KMS-11 (cell line): ENCODE measurements at regions not wholly inside any gene's neighbourhood (a gene's known extent, or its start where the extent isn't known, plus 50 kb on each side); places are given as distances from the start of the nearest gene placed in this dataset.

ENCODE experiments used
- H2AFZ ChIP-seq: fragments of 200-600 bp; sonication (generic); 2 replicates; pipeline ENCODE4 v1.6.1; 2016; ENCODE audit warnings: antibody characterized with exemption, mixed run types, low read depth
- H3K27ac ChIP-seq: fragments of 200-600 bp; sonication (generic); 2 replicates; pipeline ENCODE4 v1.6.1; 2016; ENCODE audit warnings: mild to moderate bottlenecking, mixed run types
- H3K27me3 ChIP-seq: fragments of 200-600 bp; sonication (generic); 2 replicates; pipeline ENCODE4 v1.6.1; 2017; ENCODE audit warnings: mild to moderate bottlenecking, low read depth, mixed run types, moderate library complexity; ENCODE audit not compliant: insufficient read depth
- H3K36me3 ChIP-seq: fragments of 200-600 bp; sonication (generic); 2 replicates; pipeline ENCODE4 v1.6.1; 2017; ENCODE audit warnings: mild to moderate bottlenecking, mixed run types; ENCODE audit not compliant: insufficient read depth
- H3K4me1 ChIP-seq: fragments of 200-600 bp; sonication (generic); 2 replicates; pipeline ENCODE4 v1.6.1; 2016; ENCODE audit warnings: mild to moderate bottlenecking, low read depth, mixed run types; ENCODE audit not compliant: poor library complexity, severe bottlenecking
- H3K4me2 ChIP-seq: fragments of 200-600 bp; sonication (generic); 2 replicates; pipeline ENCODE4 v1.7.0; 2016; ENCODE audit warnings: mild to moderate bottlenecking, mixed run types
- H3K4me3 ChIP-seq: fragments of 200-600 bp; sonication (generic); IDR thresholded peaks from 2 replicates; pipeline ENCODE4 v1.6.1; 2017; ENCODE audit warnings: low read depth, low read length, mixed read lengths; ENCODE audit not compliant: insufficient read depth
- H3K79me2 ChIP-seq: fragments of 200-600 bp; sonication (generic); 2 replicates; pipeline ENCODE4 v1.6.1; 2016; ENCODE audit warnings: low read depth, mixed run types; ENCODE audit not compliant: insufficient read depth
- H3K9ac ChIP-seq: fragments of 200-600 bp; sonication (generic); 2 replicates; pipeline ENCODE4 v1.6.1; 2016; ENCODE audit warnings: mild to moderate bottlenecking, mixed run types
- H4K20me1 ChIP-seq: fragments of 200-600 bp; sonication (generic); 2 replicates; pipeline ENCODE4 v1.6.1; 2016; ENCODE audit warnings: mild to moderate bottlenecking, mixed run types; ENCODE audit not compliant: insufficient read depth
- CTCF ChIP-seq: fragments of 200-600 bp; sonication (generic); conservative IDR thresholded peaks from 2 replicates; pipeline ENCODE4 v1.6.1; 2017; ENCODE audit warnings: low read depth, mild to moderate bottlenecking, antibody characterized with exemption, low read length, moderate library complexity, mixed read lengths

- H3K79me2 ChIP-seq: no peaks in the 10 kb centered on the region
- TF ChIP-seq CTCF: no peak
- H3K27ac ChIP-seq: no peak overlapping the region; the same call in 1 of the 2 replicates
- H3K9ac ChIP-seq: no peak overlapping the region
- H3K4me2 ChIP-seq: no peak overlapping the region
- no peaks in the 10 kb centered on the region for H3K4me1 ChIP-seq
- H3K36me3 ChIP-seq: no peaks in the 10 kb centered on the region
- H3K4me3 ChIP-seq: no peak overlapping the region
- H2AFZ ChIP-seq: no peak overlapping the region
- no peaks in the 10 kb centered on the region for H3K27me3 ChIP-seq
- no peaks in the 10 kb centered on the region for H4K20me1 ChIP-seq
These were observed 531.0 kb downstream of the METTL4 start for GRCh38 chr18:2040279-2040678.

GRCh38 chr18:2049986-2050385 is 521.3 kb downstream of the METTL4 start:
- Histone ChIP-seq H2AFZ (no peak overlapping the region), H3K36me3 (no peaks in the 10 kb centered on the region), H3K4me2 (no peak overlapping the region), H3K27me3 (no peaks in the 10 kb centered on the region), H3K4me1 (no peaks in the 10 kb centered on the region), H3K27ac (no peak overlapping the region), H3K79me2 (no peaks in the 10 kb centered on the region), H4K20me1 (no peaks in the 10 kb centered on the region), H3K9ac (no peak overlapping the region), H3K4me3 (no peak overlapping the region)
- TF ChIP-seq CTCF: no peak

- H3K27ac ChIP-seq: no peak overlapping the region
- no peak overlapping the region for H3K4me2 ChIP-seq
- no peak overlapping the region for H3K4me3 ChIP-seq
- H4K20me1 ChIP-seq: no peaks in the 10 kb centered on the region
- H3K79me2 ChIP-seq: no peaks in the 10 kb centered on the region
- no peak overlapping the region for H2AFZ ChIP-seq
- TF ChIP-seq CTCF: no peak
- H3K27me3 ChIP-seq: no peaks in the 10 kb centered on the region
- no peaks in the 10 kb centered on the region for H3K4me1 ChIP-seq
- no peaks in the 10 kb centered on the region for H3K36me3 ChIP-seq
- H3K9ac ChIP-seq: no peak overlapping the region
These were observed 520.6 kb downstream of the METTL4 start for GRCh38 chr18:2050702-2051201.

GRCh38 chr18:2053490-2054089 is 517.7 kb downstream of the METTL4 start:
- Histone ChIP-seq H3K4me2 (no peak overlapping the region), H3K36me3 (no peaks in the 10 kb centered on the region), H2AFZ (no peak overlapping the region), H3K79me2 (no peaks in the 10 kb centered on the region), H3K27me3 (no peaks in the 10 kb centered on the region), H3K4me1 (no peaks in the 10 kb centered on the region), H3K27ac (no peak overlapping the region), H3K9ac (no peak overlapping the region), H4K20me1 (no peaks in the 10 kb centered on the region), H3K4me3 (no peak overlapping the region)
- no peak for TF ChIP-seq CTCF
